Smooth muscle cell (in vitro differentiated cells): ENCODE measurements at regions not wholly inside any gene's neighbourhood (a gene's known extent, or its start where the extent isn't known, plus 50 kb on each side); places are given as distances from the start of the nearest gene placed in this dataset.
"Not testable (repeated sequence)": the region's sequence is repeated elsewhere in the genome, so short reads cannot be mapped to it uniquely, and the experiment has no call there.

ENCODE experiments used
- DNase-seq: peaks from one replicate; lab custom pipeline; 2025; ENCODE audit not compliant: unreplicated experiment; lab: John Stamatoyannopoulos, UW
- H2AFZ ChIP-seq: fragments of 200-600 bp; sonication (generic); 2 replicates; pipeline ENCODE4 v1.6.0; 2016; ENCODE audit warnings: antibody characterized with exemption, low read depth, mild to moderate bottlenecking
- H3F3A ChIP-seq: fragments of 200-600 bp; sonication (generic); 2 replicates; pipeline ENCODE4 v1.6.0; 2017; ENCODE audit warnings: antibody characterized with exemption, low read depth
- H3K27ac ChIP-seq: fragments of 200-600 bp; sonication (generic); 2 replicates; pipeline ENCODE4 v1.5.1; 2016; ENCODE audit warnings: low read depth, mild to moderate bottlenecking
- H3K27me3 ChIP-seq: fragments of 200-600 bp; sonication (generic); 2 replicates; pipeline ENCODE4 v1.6.1; 2016; ENCODE audit warnings: low read depth, mild to moderate bottlenecking
- H3K36me3 ChIP-seq: fragments of 200-600 bp; sonication (generic); 2 replicates; pipeline ENCODE4 v1.5.1; 2016; ENCODE audit warnings: low read depth
- H3K4me1 ChIP-seq: fragments of 200-600 bp; sonication (generic); 2 replicates; pipeline ENCODE4 v1.5.1; 2016; ENCODE audit warnings: low read depth
- H3K4me2 ChIP-seq: fragments of 200-600 bp; sonication (generic); 2 replicates; pipeline ENCODE4 v1.6.0; 2016; ENCODE audit warnings: mild to moderate bottlenecking
- H3K4me3 ChIP-seq: fragments of 200-600 bp; sonication (generic); 2 replicates; pipeline ENCODE4 v1.5.1; 2016; ENCODE audit warnings: mild to moderate bottlenecking
- H3K79me2 ChIP-seq: fragments of 200-600 bp; sonication (generic); 2 replicates; pipeline ENCODE4 v1.6.0; 2016; ENCODE audit warnings: low read depth, mild to moderate bottlenecking
- H3K9ac ChIP-seq: fragments of 200-600 bp; sonication (generic); 2 replicates; pipeline ENCODE4 v1.6.0; 2016; ENCODE audit warnings: low read depth
- H3K9me3 ChIP-seq: fragments of 200-600 bp; sonication (generic); replicated peaks from 2 replicates; pipeline ENCODE4 v1.5.1; 2016; ENCODE audit warnings: low read depth
- H4K20me1 ChIP-seq: fragments of 200-600 bp; sonication (generic); 2 replicates; pipeline ENCODE4 v1.6.0; 2016; ENCODE audit warnings: low read depth
- WGBS: methylation state at CpG from one replicate; pipeline ENCODE4 v1.1.7; 2016; ENCODE audit warnings: low lambda C conversion rate; 5-methylcytosine and 5-hydroxymethylcytosine counted together
- TF ChIP-seq, protein P1 (sequence below): fragments of 200-600 bp; sonication (generic); IDR thresholded peaks from 2 replicates; pipeline ENCODE4 v1.5.1; 2017; ENCODE audit warnings: borderline replicate concordance, mild to moderate bottlenecking, antibody characterized with exemption; ENCODE audit not compliant: insufficient read depth, poor library complexity, severe bottlenecking

- Histone ChIP-seq H3K27me3 (no peaks in the 10 kb centered on the region), H4K20me1 (no peaks in the 10 kb centered on the region), H3K79me2 (no peaks in the 10 kb centered on the region), H3K27ac (no peak overlapping the region), H3K4me1 (no peaks in the 10 kb centered on the region), H3K4me3 (no peak overlapping the region), H3K9me3 (no peaks in the 10 kb centered on the region), H2AFZ (no peak overlapping the region), H3K9ac (no peak overlapping the region), H3F3A (no peaks in the 10 kb centered on the region), H3K36me3 (no peaks in the 10 kb centered on the region), H3K4me2 (no peak overlapping the region)
- DNase-seq: no peak
- TF ChIP-seq, protein P1, sequence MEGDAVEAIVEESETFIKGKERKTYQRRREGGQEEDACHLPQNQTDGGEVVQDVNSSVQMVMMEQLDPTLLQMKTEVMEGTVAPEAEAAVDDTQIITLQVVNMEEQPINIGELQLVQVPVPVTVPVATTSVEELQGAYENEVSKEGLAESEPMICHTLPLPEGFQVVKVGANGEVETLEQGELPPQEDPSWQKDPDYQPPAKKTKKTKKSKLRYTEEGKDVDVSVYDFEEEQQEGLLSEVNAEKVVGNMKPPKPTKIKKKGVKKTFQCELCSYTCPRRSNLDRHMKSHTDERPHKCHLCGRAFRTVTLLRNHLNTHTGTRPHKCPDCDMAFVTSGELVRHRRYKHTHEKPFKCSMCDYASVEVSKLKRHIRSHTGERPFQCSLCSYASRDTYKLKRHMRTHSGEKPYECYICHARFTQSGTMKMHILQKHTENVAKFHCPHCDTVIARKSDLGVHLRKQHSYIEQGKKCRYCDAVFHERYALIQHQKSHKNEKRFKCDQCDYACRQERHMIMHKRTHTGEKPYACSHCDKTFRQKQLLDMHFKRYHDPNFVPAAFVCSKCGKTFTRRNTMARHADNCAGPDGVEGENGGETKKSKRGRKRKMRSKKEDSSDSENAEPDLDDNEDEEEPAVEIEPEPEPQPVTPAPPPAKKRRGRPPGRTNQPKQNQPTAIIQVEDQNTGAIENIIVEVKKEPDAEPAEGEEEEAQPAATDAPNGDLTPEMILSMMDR: no peak
- 71% methylated on average over 2 of the region's 2 CpGs for WGBS
Observed at GRCh38 chr5:110973510-110973909, 98.0 kb upstream of the TSLP start.

DNA sequence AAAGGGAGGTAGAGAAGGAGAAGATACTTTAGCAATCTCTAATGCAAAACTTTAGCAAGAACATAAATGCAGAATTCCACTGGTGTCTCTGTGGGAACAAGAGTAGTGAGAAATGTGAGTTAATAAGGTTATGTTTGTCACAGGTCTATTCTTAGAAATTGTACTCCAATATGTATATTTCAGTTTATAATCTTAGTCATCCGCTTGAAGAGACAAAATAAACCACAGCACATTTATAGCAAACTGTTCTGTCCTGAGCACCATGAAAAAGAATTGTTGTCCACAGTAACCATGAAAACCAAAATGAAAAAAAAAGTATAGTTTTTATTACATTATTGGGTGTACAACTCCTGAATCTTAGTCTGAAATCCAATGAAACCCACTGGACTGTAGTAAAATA, 93.6 kb upstream of the TSLP start:
- Histone ChIP-seq H3K36me3 (no peaks in the 10 kb centered on the region), H3F3A (no peaks in the 10 kb centered on the region), H3K4me3 (no peak overlapping the region), H3K9ac (no peak overlapping the region), H4K20me1 (no peaks in the 10 kb centered on the region), H3K9me3 (no peaks in the 10 kb centered on the region), H3K27ac (no peak overlapping the region), H3K79me2 (no peaks in the 10 kb centered on the region), H3K4me1 (no peaks in the 10 kb centered on the region), H2AFZ (no peak overlapping the region), H3K4me2 (no peak overlapping the region), H3K27me3 (no peaks in the 10 kb centered on the region)
- TF ChIP-seq, protein P1: no peak
- 94% methylated on average over 1 of the region's 1 CpG for WGBS
- DNase-seq: no peak

DNA sequence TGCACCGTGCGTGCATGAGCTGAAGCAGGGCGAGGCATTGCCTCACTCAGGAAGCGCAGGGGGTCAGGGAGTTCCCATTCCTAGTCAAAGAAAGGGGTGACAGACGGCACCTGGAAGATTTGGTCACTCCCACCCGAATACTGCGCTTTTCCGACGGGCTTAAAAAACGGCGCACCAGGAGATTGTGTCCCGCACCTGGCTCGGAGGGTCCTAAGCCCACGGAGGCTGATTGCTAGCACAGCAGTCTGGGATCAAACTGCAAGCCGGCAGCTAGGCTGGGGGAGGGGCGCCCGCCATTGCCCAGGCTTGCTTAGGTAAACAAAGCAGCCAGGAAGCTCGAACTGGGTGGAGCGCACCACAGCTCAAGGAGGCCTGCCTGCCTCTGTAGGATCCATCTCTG, 85.6 kb upstream of the TSLP start:
- H3K9me3 ChIP-seq, H3K79me2 ChIP-seq, H3K4me3 ChIP-seq, H3K4me1 ChIP-seq, H3K36me3 ChIP-seq, H3K27ac ChIP-seq, H4K20me1 ChIP-seq, H3K4me2 ChIP-seq, H3F3A ChIP-seq, H3K27me3 ChIP-seq, DNase-seq, H2AFZ ChIP-seq, H3K9ac ChIP-seq: not testable (repeated sequence)
- WGBS: 80% methylated on average over 18 of the region's 19 CpGs

DNA sequence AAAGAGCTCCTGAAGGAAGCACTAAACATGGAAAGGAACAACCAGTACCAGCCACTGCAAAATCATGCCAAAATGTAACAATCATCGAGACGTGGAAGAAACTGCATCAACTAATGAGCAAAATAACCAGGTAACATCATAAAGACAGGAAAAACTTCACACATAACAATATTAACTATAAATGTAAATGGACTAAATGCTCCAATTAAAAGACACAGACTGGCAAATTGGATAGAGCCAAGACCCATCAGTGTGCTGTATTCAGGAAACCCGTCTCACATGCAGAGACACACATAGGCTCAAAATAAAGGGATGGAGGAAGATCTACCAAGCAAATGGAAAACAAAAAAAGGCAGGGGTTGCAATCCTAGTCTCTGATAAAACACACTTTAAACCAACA, 83.9 kb upstream of the TSLP start:
- not testable (repeated sequence) for H3K9ac ChIP-seq, H4K20me1 ChIP-seq
- 90% methylated on average over 3 of the region's 3 CpGs for WGBS

DNA sequence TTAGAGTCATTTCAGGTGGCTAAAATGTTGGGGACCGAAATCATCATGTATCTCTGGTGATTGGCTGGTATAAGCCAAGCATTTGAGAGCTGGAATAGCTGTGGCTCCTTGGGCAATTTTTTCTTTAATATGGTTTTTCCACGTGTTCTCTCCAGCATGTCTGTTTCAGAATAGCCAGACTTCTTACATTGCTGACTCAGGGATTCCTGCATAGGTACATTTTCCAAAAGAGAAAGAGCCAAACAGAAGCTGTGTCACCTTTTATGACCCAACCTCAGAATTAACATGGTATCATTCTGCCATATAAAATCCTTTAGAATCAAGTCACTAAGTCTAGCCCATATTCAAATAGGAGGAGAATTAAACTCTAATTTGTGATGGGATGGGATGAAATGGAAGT, 74.8 kb upstream of the TSLP start:
- Histone ChIP-seq H2AFZ (no peak overlapping the region), H3K79me2 (no peaks in the 10 kb centered on the region), H4K20me1 (no peaks in the 10 kb centered on the region), H3F3A (no peaks in the 10 kb centered on the region), H3K27ac (no peak overlapping the region), H3K4me2 (no peak overlapping the region), H3K9me3 (no peaks in the 10 kb centered on the region), H3K4me3 (no peak overlapping the region), H3K27me3 (no peaks in the 10 kb centered on the region), H3K36me3 (no peaks in the 10 kb centered on the region), H3K9ac (no peak overlapping the region), H3K4me1 (no peaks in the 10 kb centered on the region)
- no peak for DNase-seq
- TF ChIP-seq, protein P1: no peak
- WGBS: 70% methylated on average over 2 of the region's 2 CpGs

More for the DNA sequence above, 83.9 kb upstream of the TSLP start:
- H3K36me3 ChIP-seq, H3K27me3 ChIP-seq, H3K9me3 ChIP-seq, H3K4me3 ChIP-seq, H2AFZ ChIP-seq, H3K4me2 ChIP-seq, H3F3A ChIP-seq, H3K4me1 ChIP-seq, H3K27ac ChIP-seq, H3K79me2 ChIP-seq, DNase-seq: not testable (repeated sequence)
